ENCODE measurements at regions not wholly inside any gene's neighbourhood (a gene's known extent, or its start where the extent isn't known, plus 50 kb on each side); places are given as distances from the start of the nearest gene placed in this dataset.

DNA sequence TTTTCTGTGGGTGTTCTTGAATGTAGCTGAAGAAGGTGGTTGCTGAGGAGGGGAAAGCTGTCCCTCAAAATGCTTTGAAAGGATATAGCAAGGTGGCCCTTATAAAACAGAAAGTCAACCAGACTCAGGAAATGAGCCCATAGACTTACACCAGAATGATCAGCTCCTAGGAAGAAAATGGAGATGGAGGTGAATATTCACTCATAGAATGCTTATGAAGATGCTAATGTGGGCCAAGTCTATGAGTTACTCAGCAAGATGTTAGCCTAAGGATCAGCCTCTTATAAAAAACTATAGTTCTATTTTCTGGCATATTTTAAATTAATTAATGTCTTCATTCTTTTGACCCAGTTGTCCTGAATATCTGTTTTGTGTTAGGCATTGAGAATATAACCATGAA is 1054.0 kb downstream of the AGBL1 start:
- DNase-seq: no peak

DNA sequence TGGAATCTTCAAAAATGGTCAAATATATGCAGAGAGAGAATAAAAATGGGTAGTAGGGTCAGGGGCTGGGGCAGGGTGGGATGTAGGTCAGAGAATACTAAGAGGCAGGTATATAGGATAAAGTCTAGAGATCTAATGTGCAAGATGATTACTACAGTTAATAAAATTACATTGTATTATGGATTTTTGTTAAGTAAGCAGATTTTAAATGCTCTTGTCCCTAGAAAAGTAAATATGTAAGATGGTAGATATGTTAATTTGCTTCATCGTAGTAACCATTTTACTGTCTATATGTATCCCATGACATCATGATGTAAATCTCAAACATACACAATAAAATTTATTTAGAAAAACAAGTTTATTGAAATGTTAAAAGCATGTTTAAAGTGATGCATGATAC is 1051.4 kb downstream of the AGBL1 start:
- no peak for DNase-seq

DNA sequence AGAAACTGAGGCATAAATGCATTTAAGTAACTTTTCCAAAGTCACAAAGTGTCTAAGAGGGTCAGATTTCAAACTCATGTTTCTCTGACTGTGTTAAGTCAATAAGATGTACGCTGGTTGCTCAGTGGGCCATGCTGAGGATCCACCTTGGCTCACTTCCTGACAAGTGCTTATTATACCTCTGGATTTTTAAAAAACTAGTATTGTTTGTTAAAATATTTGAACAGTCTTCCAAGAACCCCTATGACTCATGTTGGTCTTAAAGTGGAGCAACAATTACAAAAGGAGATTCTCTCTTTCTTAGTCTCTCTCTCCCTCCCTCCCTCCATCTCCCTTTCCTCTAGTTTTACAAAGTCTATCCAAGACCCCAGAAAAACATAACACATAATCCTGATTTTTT is 1050.2 kb downstream of the AGBL1 start:
- DNase-seq: no peak

DNA sequence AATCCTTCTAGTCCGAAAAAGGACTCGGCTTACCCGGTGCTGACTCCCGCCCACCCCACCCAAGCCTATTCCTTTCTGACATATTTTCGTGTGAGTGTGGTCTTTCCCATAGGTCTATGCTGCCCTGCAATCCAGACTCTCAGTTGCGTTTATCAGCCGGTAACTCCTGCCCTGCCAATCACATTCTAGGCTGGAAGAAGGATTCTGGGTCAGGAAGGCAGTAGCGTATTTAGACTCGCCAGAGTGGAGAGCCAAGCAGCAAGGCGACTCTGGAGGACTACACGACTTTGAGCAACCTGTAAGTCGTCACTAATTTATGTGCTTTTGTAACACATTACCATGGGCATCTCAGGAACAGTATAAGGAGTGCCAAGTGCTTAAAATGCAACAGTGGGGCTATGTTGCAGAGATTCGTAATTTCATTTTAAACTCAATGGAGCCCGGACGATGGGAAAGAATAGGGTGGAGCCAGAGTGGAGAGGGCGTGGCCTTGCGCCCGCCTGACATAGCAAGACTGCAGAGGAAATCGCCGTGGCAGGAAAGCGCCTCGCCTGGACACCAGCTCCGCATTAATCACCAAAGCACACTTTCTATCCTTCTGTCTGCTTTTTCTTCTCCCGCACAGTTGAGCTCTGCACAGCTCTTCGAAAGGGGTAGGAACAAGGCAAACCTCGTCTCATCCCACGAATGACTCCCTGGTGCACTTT is 1044.2 kb downstream of the AGBL1 start:
- no peak for DNase-seq

DNA sequence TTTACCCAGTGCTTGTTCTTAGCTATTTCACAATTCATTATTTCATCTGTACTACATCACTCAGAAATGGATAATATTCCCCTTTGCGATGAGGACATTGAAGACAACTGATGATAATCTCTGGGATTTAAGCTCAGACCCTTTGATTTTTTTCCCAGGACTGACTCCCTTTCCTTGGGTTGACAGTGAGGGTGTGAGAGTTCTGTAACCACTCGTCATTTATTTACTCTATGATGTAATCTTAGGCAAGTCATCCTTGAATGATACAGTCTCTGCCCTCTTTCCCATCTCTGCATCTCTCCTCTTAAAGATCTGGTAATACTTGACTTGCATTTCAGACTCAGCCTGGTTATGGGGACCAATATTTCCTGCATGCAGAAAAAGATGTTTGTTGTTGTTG is 1041.7 kb downstream of the AGBL1 start:
- DNase-seq: no peak

DNA sequence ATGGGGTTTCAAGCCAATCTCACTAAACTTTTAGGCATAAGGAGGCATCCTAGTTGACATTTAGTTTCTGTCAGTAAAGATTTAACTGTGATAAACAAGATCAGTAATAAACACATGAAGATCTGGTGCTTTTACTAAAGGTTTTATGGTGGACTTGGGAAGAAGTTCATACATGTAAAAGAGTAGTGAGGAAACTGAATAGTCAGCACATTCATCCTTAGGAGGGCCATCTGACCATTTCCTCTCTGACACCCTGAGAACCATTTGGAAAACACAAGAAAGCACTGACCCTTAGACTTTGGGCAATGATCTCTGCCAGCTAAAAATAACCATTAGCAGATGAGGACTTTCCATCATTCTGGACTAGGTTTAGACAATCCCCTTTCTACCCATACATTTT is 1040.9 kb downstream of the AGBL1 start:
- DNase-seq: no peak

DNA sequence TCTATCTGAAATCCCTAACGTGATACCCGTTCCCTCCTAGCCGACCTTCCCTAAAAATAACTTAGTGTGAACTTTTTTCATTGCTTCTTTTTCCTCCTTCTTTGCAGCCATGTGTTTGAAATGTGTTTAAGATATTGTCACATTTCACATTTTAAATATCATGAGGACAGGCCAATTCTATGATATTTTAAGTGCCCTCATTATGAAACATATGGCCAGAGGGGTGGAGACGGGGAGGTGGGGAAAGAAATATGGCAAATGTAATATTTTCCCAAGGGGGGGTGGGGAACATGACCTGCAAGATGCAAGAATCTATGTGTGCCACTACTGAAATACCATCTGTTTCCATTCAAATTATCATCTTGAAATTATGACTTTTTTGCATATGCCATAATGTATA is 1039.2 kb downstream of the AGBL1 start:
- no peak for DNase-seq

DNA sequence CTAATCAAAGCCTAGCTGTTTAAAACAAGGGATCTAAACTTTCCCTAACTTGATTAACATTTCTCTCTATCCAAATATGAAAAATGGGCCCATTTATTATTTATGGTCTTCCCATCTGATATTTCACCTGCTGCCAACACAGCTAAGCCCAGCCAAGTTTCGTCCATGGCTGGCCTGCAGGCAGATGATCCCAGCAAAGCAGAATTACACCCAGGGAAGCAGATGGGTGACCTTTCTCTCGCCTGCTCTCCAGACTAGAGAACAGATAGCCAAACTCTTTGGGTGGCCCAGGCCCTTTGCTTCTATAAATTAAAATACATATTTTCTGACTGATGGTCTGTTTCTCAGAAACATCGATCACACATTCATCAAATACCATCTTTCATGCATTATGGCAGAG is 1038.8 kb downstream of the AGBL1 start:
- DNase-seq: no peak

DNA sequence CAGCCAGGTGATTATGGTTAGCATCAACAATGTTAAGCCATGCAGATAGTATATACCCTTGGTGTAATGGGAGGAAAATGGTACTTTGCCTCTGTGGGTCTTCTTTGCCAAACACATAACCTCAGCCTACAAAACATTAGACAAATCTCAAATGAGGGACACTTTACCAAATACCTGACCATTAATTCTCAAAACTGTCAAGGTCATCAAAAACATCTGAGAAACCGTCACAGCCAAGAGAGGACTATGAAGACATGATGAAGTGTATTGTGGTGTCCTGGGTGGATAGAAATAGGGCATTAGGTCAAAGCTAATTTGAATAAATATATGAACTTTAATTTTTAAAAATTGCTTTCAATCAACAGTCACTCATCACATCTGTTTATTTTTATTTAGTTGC is 1036.1 kb downstream of the AGBL1 start:
- no peak for DNase-seq

DNA sequence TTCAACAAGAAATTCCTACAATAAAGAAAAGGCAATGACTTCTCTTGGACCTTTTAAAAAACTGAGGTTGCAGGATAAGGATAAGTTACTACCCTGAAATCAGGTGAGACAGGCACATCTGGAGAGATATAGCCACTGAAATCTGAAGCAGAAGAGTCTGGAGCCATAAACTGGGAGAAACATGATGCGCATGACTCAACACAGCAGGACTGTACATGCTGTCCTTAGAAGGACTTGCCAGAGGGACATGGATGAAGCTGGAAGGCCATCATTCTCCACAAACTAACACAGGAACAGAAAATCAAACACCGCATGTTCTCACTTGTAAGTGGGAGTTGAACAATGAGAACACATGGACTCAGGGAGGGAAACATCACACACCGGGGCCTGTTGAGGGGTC is 1020.2 kb downstream of the AGBL1 start:
- no peak for DNase-seq

DNA sequence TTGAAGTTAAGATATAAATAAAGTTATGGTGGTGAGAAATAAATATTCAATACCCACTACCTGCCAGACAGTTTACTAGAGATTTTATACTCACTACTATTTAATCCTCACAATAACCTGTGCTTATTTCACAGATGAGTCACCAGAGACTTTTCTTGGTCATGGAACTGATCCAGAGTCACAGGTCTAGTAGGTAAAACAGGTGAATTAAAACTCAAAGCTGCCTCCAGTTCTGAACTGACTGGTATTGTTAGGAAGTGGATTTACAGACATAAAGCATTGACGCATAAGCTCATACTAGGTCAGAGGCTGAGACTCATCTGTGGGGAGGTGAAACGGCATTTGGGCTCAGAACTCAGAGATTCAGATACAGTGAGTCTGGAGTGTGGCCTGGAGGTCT is 1009.9 kb downstream of the AGBL1 start:
- no peak for DNase-seq

DNA sequence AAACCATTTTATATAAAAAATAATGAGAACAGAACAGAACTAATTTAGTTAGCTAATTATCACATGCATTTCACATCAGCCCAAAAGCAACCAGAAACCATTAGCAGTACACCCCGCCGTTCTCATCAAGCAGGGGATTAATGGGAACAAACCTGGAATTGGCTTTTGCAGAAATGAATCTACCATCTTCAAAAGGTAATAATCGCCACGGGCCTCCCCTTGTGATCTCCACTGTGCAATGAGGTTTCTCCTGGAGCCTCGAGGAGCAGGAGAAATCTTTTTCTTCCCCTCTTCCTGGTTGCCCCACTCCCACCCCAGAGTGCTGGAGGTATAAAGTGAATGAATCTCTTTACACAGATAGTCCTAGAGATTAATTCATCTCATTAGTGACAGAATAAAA is 1003.5 kb downstream of the AGBL1 start:
- DNase-seq: no peak

DNA sequence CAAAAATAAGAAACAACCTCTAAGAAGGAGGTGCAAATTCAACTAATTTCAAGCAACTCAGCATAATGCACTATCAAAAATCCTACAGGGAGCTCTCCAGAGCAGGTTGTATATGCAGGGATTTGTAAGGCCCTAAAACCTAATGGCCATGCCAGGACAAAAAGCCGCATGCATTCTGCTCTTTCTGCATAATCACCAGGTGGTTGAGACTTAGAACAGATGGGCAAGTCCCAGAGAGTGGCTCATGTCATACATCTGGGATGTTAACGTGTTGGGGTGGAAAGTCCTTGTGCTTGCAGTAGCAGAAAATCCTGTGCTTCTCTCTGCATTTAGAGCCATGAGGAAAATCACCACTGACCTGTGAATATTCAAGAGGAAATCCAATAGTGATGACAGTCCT is 1002.9 kb downstream of the AGBL1 start:
- DNase-seq: no peak

DNA sequence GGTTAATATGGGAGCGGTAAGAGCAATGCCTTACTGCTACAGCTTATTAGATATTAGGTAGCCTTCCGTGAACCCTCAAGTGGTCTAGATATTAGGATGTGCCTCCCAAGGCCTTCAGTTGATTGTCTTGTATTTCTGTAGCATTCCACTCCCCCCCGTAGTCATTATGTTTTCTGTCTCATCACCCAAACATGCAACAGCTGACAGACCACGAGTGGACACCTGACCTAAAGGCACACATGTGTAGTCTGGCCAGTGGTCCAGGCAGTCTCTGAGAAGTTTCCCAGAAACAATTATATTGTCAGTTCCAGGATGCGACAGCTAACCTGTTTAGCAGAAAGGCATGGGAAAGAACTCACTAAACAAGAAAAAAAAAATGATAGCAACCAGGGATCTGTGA is 1000.9 kb downstream of the AGBL1 start:
- DNase-seq: no peak
